ENCODE measurements at regions not wholly inside any gene's neighbourhood (a gene's known extent, or its start where the extent isn't known, plus 50 kb on each side); places are given as distances from the start of the nearest gene placed in this dataset.

DNA sequence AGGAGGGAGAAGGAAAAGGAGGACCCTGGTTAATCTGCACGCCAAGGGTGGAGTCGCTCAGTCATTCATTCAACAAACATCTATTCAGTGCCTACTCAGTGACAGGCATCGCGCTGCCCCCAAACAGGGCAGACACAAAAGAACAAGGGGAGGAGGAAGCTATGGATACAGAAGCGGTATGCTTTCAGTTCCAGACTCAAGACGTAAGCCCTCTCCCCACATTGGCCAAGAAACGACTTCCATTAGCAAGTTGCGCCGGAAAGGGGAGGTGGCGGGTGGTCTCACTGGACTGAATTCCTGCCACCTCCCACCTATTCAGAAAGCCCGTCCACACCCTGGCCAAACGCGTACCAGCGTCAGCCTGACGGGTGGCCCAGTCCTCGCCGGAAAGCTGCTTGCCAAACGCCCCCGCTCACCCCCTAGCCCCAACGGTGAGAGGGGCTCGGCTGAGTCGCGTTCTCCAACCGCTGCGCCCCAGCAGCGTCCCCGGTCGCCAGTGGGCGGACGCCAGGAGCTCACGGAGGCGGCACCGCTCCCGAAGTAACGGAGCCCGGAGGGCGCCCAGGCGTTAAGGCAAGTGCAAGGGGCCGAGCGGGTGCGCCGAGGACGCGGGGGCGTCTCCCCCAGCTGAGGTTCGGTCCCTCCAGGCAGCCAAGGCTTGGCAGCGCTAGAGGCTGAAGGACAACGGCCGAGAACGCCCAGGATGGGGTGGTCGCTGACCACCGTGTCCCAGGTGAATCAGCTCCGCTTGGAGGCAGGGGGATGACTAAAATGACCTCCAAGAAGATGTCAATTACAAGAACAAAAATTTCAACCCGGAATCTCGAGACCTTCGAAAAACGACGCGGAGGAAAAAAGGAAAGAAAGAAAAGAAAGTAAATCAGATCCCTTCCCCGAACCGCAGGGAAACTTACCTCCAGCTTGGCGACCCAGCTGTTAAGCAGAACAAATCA is 470.7 kb downstream of the SOX9 start:
- no peak for DNase-seq

- peak; percentile 86 for DNase-seq
Observed at GRCh38 chr17:72592242-72592966, 471.6 kb downstream of the SOX9 start.

GRCh38 chr17:72592967-72593325 is 472.1 kb downstream of the SOX9 start:
- no peak for DNase-seq

GRCh38 chr17:72594248-72594647 is 473.4 kb downstream of the SOX9 start:
- no peak for DNase-seq
